ENCODE measurements at regions not wholly inside any gene's neighbourhood (a gene's known extent, or its start where the extent isn't known, plus 50 kb on each side); places are given as distances from the start of the nearest gene placed in this dataset.

DNA sequence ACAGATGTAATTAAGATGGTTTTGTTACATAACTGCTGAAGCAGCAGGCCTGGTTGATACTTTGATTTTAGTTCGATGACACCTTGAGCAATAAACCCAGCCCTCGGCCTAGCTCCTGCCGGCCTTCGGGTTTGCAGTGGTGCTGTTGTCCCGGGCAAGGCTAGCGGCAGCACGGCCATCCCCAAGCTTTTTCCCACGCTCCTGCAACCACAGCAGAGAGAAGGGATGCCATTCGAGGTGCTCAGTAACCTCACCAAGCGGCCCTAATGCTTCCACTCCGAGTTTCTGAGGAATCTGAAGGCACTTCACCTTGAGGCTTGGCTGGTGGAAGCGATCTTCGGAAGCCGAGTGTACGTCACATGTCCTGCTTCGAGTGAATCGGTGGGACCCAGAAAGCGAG is 182.1 kb downstream of the NAF1 start:
- no peak for DNase-seq (ENCODE audit: low read depth in 1 of 2, low spot score in 1 of 2)
- TF ChIP-seq, protein P1, sequence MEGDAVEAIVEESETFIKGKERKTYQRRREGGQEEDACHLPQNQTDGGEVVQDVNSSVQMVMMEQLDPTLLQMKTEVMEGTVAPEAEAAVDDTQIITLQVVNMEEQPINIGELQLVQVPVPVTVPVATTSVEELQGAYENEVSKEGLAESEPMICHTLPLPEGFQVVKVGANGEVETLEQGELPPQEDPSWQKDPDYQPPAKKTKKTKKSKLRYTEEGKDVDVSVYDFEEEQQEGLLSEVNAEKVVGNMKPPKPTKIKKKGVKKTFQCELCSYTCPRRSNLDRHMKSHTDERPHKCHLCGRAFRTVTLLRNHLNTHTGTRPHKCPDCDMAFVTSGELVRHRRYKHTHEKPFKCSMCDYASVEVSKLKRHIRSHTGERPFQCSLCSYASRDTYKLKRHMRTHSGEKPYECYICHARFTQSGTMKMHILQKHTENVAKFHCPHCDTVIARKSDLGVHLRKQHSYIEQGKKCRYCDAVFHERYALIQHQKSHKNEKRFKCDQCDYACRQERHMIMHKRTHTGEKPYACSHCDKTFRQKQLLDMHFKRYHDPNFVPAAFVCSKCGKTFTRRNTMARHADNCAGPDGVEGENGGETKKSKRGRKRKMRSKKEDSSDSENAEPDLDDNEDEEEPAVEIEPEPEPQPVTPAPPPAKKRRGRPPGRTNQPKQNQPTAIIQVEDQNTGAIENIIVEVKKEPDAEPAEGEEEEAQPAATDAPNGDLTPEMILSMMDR (IDR thresholded peaks at IDR 0.05; ENCODE audit: low read depth, low read length): no peak

DNA sequence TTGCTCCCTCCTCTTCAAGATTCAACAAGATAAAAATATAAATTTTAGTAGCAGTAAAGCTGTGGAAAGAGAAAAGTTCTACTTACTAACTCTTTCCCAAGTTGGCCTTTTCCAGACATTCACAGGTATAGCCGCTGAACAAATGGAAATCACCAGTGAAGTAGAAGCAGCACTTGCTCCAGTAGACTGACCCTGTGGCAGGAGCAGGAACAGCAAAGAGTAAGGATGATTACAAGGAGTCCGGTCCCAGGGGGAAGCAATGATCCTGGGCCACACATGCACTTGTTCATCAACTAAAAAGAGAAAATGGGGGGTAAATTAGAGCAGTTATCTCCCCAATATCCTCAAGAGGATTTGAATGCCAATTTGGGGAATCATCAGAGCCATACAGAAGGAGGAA is 184.9 kb downstream of the NAF1 start:
- Histone ChIP-seq H3K27ac (no peak overlapping the region), H3K4me3 (no peak overlapping the region), H3K36me3 (no peaks in the 10 kb centered on the region), H3K27me3 (no peaks in the 10 kb centered on the region), H3K9me3 (ENCODE audit: low read depth) (no peaks in the 10 kb centered on the region), H3K4me1 (ENCODE audit: low read depth) (no peaks in the 10 kb centered on the region)
- TF ChIP-seq, protein P1 (IDR thresholded peaks at IDR 0.05; ENCODE audit: low read depth, low read length): no peak
- no peak for DNase-seq (ENCODE audit: low read depth in 1 of 2, low spot score in 1 of 2)

More for the DNA sequence above, 182.1 kb downstream of the NAF1 start:
- Histone ChIP-seq H3K27me3 (no peaks in the 10 kb centered on the region), H3K9me3 (ENCODE audit: low read depth) (no peaks in the 10 kb centered on the region), H3K4me1 (ENCODE audit: low read depth) (no peaks in the 10 kb centered on the region), H3K36me3 (no peaks in the 10 kb centered on the region), H3K27ac (no peak overlapping the region), H3K4me3 (no peak overlapping the region)

DNA sequence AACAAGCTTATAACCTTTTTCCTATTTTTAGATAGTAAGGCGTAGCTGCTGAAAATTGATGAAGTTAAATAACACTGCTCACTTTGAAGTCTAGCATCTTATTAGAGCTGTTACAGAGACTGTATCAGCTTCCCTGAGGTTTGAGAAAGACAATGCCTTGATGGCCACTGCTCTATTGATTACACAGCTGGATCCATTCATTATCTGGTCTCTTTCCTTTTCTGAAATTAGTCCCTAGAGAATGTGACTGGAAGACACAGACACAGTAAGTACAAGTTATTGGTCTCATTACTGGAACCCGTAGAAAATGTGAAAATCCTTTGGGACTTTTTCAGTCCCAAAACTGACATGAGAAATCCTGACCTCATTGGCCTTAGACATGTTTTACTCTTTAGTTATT is 188.3 kb downstream of the NAF1 start:
- H3K36me3 ChIP-seq: no peaks in the 10 kb centered on the region
- H3K4me1 ChIP-seq (ENCODE audit: low read depth): no peaks in the 10 kb centered on the region
- no peak overlapping the region for H3K27ac ChIP-seq
- no peaks in the 10 kb centered on the region for H3K27me3 ChIP-seq
- TF ChIP-seq, protein P1 (IDR thresholded peaks at IDR 0.05; ENCODE audit: low read depth, low read length): no peak
- DNase-seq (ENCODE audit: low read depth in 1 of 2, low spot score in 1 of 2): no peak
- no peaks in the 10 kb centered on the region for H3K9me3 ChIP-seq (ENCODE audit: low read depth)
- H3K4me3 ChIP-seq: no peak overlapping the region

DNA sequence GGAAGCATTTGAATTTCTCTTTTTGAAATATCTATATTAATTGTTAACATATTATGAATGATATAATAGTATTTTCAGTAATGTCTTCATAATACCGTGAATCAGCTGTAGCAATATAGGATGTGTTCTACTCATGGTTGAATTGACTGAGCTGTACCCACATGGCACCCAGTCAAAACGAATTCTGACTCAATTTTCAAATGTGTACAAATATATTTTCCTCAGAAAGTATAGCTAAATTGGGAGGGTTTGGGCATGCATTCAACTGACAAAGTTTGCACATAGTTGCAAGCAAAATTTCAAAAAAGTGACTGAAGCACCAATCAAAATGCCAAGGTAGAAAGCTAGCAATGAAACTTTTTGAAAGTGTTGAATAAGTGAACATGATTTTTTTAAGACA is 188.9 kb downstream of the NAF1 start:
- DNase-seq (ENCODE audit: low read depth in 1 of 2, low spot score in 1 of 2): no peak
- Histone ChIP-seq H3K9me3 (ENCODE audit: low read depth) (no peaks in the 10 kb centered on the region), H3K27ac (no peak overlapping the region), H3K4me1 (ENCODE audit: low read depth) (no peaks in the 10 kb centered on the region), H3K27me3 (no peaks in the 10 kb centered on the region), H3K36me3 (no peaks in the 10 kb centered on the region), H3K4me3 (no peak overlapping the region)
- TF ChIP-seq, protein P1 (IDR thresholded peaks at IDR 0.05; ENCODE audit: low read depth, low read length): no peak

DNA sequence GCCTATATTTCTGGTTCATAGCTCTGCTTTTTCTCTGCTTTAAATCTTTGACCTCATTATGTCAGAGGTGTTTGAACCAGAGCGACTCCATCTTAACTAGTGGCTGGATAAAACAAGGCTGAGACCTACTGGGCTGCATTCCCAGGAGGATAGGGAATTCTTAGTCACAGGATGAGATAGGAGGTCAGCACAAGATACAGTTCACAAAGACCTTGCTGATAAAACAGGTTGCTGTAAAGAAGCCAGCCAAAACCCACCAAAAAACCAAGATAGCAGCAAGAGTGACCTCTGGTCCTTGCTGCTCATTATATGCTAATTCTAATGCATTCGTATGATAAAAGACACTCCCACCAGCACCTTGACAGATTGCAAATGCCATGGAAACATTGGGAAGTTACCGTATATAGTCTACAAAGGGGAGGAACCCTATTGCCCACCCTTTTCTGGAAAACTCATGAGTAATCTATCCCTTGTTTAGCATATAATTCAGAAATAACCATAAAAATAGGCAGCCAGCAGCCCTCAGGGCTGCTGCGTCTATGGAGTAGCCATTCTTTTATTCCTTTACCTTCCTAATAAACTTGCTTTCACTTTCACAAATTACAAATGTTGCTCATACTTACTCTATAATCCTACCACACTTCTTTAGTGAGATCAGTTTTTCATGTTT is 193.9 kb downstream of the NAF1 start:
- no peaks in the 10 kb centered on the region for H3K27me3 ChIP-seq
- H3K4me1 ChIP-seq (ENCODE audit: low read depth): no peaks in the 10 kb centered on the region
- no peaks in the 10 kb centered on the region for H3K36me3 ChIP-seq
- no peak overlapping the region for H3K4me3 ChIP-seq
- no peak for DNase-seq (ENCODE audit: low read depth in 1 of 2, low spot score in 1 of 2)
- TF ChIP-seq, protein P1 (IDR thresholded peaks at IDR 0.05; ENCODE audit: low read depth, low read length): no peak
- H3K27ac ChIP-seq: no peak overlapping the region
- no peaks in the 10 kb centered on the region for H3K9me3 ChIP-seq (ENCODE audit: low read depth)
